HL-60 (cell line): ENCODE measurements at regions not wholly inside any gene's neighbourhood (a gene's known extent, or its start where the extent isn't known, plus 50 kb on each side); places are given as distances from the start of the nearest gene placed in this dataset.

ENCODE experiments used
- DNase-seq, 2 experiments: peaks; one replicate each; pipeline ENCODE4 v3.0.0-alpha.2; 2010 to 2020; ENCODE audit warnings: low read depth in 1 of 2, low spot score in 1 of 2
- H3K27ac ChIP-seq: fragments of 250-450 bp; sonication (Bioruptor Pico); replicated peaks from 2 replicates; pipeline ENCODE4 v1.5.1; 2020; ENCODE audit warnings: mild to moderate bottlenecking, moderate library complexity
- H3K27me3 ChIP-seq: fragments of 250-450 bp; sonication (Bioruptor Pico); 2 replicates; pipeline ENCODE4 v1.5.1; 2021; ENCODE audit warnings: mild to moderate bottlenecking, moderate library complexity; ENCODE audit not compliant: insufficient read depth, poor library complexity, severe bottlenecking
- H3K4me3 ChIP-seq: replicated peaks from 2 replicates; pipeline ENCODE4 v1.5.1; 2011; ENCODE audit warnings: mild to moderate bottlenecking, control low read depth, low read length; ENCODE audit not compliant: insufficient read depth
- GABPA ChIP-seq: IDR thresholded peaks from 2 replicates; pipeline ENCODE4 v1.6.1; 2012; ENCODE audit warnings: low read depth
- POLR2AphosphoS5 ChIP-seq: IDR thresholded peaks from 2 replicates; pipeline ENCODE4 v1.6.1; 2012; ENCODE audit warnings: low read depth
- SPI1 ChIP-seq: IDR thresholded peaks from 2 replicates; pipeline ENCODE4 v1.6.1; 2012; ENCODE audit warnings: low read depth, mild to moderate bottlenecking, borderline replicate concordance
- TF ChIP-seq, protein P1 (sequence below): IDR thresholded peaks from one replicate; pipeline ENCODE4 v1.5.1; 2011; ENCODE audit warnings: low read length, control low read depth, inconsistent platforms; ENCODE audit not compliant: insufficient read depth
- TF ChIP-seq, protein P2 (sequence below): IDR thresholded peaks from 2 replicates; pipeline ENCODE4 v1.6.1; 2012; ENCODE audit warnings: low read depth; ENCODE audit not compliant: insufficient replicate concordance

DNA sequence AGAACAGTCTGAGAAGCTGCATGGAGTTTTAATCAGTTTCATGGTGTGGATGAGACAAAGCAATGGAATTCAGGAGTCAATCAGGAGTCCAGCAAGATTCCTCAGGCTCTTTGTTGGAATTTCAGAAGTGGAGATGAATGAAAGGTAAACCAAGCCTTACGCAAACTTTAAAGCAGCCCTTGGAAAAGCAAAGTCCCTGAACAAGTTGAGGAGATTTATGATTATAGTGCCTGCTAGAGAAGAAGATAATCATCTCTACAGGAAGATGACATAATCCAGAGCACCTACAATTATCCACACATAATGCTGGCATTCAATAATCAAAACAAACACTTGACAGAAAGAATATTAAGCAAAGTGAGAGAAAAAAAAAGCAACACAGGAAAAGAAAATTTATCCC is 1380.1 kb upstream of the NUDT12 start:
- H3K27ac ChIP-seq = no peak overlapping the region
- DNase-seq = no peak
- H3K27me3 ChIP-seq = no peaks in the 10 kb centered on the region
- no peak overlapping the region for H3K4me3 ChIP-seq
- TF ChIP-seq, protein P1, sequence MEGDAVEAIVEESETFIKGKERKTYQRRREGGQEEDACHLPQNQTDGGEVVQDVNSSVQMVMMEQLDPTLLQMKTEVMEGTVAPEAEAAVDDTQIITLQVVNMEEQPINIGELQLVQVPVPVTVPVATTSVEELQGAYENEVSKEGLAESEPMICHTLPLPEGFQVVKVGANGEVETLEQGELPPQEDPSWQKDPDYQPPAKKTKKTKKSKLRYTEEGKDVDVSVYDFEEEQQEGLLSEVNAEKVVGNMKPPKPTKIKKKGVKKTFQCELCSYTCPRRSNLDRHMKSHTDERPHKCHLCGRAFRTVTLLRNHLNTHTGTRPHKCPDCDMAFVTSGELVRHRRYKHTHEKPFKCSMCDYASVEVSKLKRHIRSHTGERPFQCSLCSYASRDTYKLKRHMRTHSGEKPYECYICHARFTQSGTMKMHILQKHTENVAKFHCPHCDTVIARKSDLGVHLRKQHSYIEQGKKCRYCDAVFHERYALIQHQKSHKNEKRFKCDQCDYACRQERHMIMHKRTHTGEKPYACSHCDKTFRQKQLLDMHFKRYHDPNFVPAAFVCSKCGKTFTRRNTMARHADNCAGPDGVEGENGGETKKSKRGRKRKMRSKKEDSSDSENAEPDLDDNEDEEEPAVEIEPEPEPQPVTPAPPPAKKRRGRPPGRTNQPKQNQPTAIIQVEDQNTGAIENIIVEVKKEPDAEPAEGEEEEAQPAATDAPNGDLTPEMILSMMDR = no peak
- TF ChIP-seq GABPA (no peak), SPI1 (no peak), POLR2AphosphoS5 (no peak)
- TF ChIP-seq, protein P2, sequence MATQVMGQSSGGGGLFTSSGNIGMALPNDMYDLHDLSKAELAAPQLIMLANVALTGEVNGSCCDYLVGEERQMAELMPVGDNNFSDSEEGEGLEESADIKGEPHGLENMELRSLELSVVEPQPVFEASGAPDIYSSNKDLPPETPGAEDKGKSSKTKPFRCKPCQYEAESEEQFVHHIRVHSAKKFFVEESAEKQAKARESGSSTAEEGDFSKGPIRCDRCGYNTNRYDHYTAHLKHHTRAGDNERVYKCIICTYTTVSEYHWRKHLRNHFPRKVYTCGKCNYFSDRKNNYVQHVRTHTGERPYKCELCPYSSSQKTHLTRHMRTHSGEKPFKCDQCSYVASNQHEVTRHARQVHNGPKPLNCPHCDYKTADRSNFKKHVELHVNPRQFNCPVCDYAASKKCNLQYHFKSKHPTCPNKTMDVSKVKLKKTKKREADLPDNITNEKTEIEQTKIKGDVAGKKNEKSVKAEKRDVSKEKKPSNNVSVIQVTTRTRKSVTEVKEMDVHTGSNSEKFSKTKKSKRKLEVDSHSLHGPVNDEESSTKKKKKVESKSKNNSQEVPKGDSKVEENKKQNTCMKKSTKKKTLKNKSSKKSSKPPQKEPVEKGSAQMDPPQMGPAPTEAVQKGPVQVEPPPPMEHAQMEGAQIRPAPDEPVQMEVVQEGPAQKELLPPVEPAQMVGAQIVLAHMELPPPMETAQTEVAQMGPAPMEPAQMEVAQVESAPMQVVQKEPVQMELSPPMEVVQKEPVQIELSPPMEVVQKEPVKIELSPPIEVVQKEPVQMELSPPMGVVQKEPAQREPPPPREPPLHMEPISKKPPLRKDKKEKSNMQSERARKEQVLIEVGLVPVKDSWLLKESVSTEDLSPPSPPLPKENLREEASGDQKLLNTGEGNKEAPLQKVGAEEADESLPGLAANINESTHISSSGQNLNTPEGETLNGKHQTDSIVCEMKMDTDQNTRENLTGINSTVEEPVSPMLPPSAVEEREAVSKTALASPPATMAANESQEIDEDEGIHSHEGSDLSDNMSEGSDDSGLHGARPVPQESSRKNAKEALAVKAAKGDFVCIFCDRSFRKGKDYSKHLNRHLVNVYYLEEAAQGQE = no peak

DNA sequence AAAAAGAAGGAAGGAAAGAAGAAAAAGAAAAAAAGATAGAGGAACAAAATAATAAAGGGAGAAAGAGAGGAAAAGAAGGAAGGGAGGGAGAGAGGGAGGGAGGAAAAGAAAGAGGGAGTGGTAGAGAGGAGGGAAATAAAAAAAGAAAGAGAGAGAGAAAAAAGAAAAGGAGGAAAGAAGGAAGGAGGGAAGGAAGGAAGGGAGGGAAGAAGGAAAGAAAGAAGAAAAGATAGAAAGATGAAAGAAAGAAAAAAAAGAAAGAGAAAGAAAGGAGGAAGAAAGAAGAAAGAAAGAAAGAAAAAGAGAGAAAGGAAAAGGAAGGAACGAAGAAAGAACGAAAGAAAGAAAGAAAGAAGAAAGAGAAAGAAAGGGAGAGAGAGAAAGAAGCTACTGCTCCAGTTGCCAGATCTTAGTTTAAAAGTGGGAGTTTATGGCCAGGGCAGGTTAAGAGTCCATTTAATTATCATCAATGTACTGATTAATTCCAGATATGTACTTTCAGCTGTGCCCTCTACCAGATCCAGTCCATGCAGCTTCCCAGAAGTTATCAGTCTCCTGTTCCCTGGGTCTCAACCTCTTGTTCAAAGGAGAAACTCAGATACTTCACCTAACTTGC is 1378.5 kb upstream of the NUDT12 start:
- TF ChIP-seq SPI1 (no peak), GABPA (no peak), POLR2AphosphoS5 (no peak)
- TF ChIP-seq, protein P2 = no peak
- TF ChIP-seq, protein P1 = no peak
- Histone ChIP-seq H3K4me3 (no peak overlapping the region), H3K27ac (no peak overlapping the region), H3K27me3 (no peaks in the 10 kb centered on the region)
- DNase-seq = no peak

DNA sequence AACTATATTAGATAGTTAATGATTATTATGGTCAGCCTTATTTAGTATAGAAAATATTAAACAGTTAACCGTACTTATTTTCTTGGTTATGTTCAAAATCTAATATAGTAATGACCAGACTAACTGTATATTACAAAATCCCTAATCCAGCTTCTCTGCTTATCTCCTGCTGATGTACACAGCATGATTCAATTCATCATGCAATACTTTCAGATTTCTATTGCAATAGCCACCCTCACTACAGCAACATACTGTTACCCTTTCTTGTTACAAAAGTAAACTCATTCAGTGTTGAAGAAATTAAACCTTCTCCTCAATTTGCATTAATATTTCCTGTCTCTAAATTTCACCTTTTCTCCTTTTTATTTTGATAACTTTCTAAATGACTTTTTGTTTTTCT is 1375.0 kb upstream of the NUDT12 start:
- TF ChIP-seq, protein P2 = no peak
- TF ChIP-seq POLR2AphosphoS5 (no peak), SPI1 (no peak), GABPA (no peak)
- TF ChIP-seq, protein P1 = no peak
- no peak for DNase-seq
- Histone ChIP-seq H3K4me3 (no peak overlapping the region), H3K27me3 (no peaks in the 10 kb centered on the region), H3K27ac (no peak overlapping the region)
